Heart left ventricle (tissue), 16 donors: ENCODE measurements at regions not wholly inside any gene's neighbourhood (a gene's known extent, or its start where the extent isn't known, plus 50 kb on each side); places are given as distances from the start of the nearest gene placed in this dataset.

Source experiments
- ATAC-seq, 4 donors: fragments of 200-7000 bp; cut with Tn5 transposase; one replicate each; pipeline ENCODE4 v1.9.1; 2020 to 2022; ENCODE audit warnings: moderate library complexity in 4 of 4, mild to moderate bottlenecking in 3 of 4, moderate number of reproducible peaks in 1 of 4
- DNase-seq, 5 donors: peaks; one replicate each; pipeline ENCODE4 v3.0.0-alpha.2; 2020
- H3K27ac ChIP-seq, 12 donors: fragments of 200-600 bp; sonication (generic) in 4 of 12; one replicate each; pipeline versions ENCODE4 v1.5.0 to v1.8.0; 2016 to 2022; ENCODE audit warnings: mild to moderate bottlenecking in 2 of 12
- H3K27me3 ChIP-seq, 9 donors: fragments of 200-600 bp; sonication (generic) in 2 of 9; one replicate each; pipeline versions ENCODE4 v1.5.1 to v1.8.0; 2016 to 2022; ENCODE audit warnings: mild to moderate bottlenecking in 3 of 9
- H3K36me3 ChIP-seq, 9 donors: fragments of 200-600 bp; sonication (generic) in 2 of 9; one replicate each; pipeline versions ENCODE4 v1.5.0 to v1.8.0; 2018 to 2022; ENCODE audit warnings: mild to moderate bottlenecking in 2 of 9
- H3K4me1 ChIP-seq, 12 donors: fragments of 200-600 bp; sonication (generic) in 4 of 12; one replicate each; pipeline versions ENCODE4 v1.5.0 to v1.8.0; 2016 to 2022; ENCODE audit warnings: mild to moderate bottlenecking in 3 of 12
- H3K4me3 ChIP-seq, 12 donors: fragments of 200-600 bp; sonication (generic) in 4 of 12; one replicate each; pipeline versions ENCODE4 v1.5.0 to v1.8.0; 2017 to 2022; ENCODE audit warnings: mild to moderate bottlenecking in 9 of 12, moderate library complexity in 4 of 12
- H3K9me3 ChIP-seq, 12 donors: fragments of 200-600 bp; sonication (generic) in 4 of 12; one replicate each; pipeline versions ENCODE4 v1.5.0 to v1.8.0; 2016 to 2022; ENCODE audit warnings: mild to moderate bottlenecking in 1 of 12
- POLR2A ChIP-seq, 2 donors: fragments of 450-650 bp; IDR thresholded peaks; one replicate each; pipeline ENCODE4 v1.6.1; 2017; ENCODE audit warnings: antibody characterized with exemption in 2 of 2, mild to moderate bottlenecking in 2 of 2, moderate library complexity in 2 of 2
- WGBS, 4 donors: extraction: QIAGEN DNeasy Blood & Tissue Kit in 2 of 4; methylation state at CpG; one replicate each; pipeline versions ENCODE4 v1.1.5 to v1.1.7; 2013 to 2018; 5-methylcytosine and 5-hydroxymethylcytosine counted together
- intact Hi-C, 10 donors: fragments of 100-400 bp; cut with DNase I; formaldehyde crosslinking; loops; one replicate each; pipeline versions ENCODE4 v1.11.1 to v1.14.2; 2022
- TF ChIP-seq, protein P1 (sequence below), 12 donors: fragments of 200-600 bp; sonication (generic) in 4 of 12; IDR thresholded peaks; one replicate each; pipeline versions ENCODE4 v1.5.0 to v1.8.0; 2018 to 2022; ENCODE audit warnings: antibody characterized with exemption in 12 of 12, mild to moderate bottlenecking in 5 of 12
- donor health status: ischemic (EF 13 %, LVEDD 7.1; RV severe dilation, severe dysfunction).
- donor health status: healthy with polysubstance abuse.
- donor health status: DM: no; HTN: yes; CAD: no.
- donor health status: DM: no; HTN: no; CAD: no.
- donor health status: ischemic (EF 25% LVEDD 6.9; RV normal size, moderate dysfunction).
- donor health status: ischemic (EF 25% LVEDD 5.7; RV mildly dilated, moderate dysfunction).
- donor health status: healthy.
- donor health status: DM: yes; HTN: yes; CAD: no.
- donor health status: ischemic (EF 35%, LVEDD 5.7; RV mildly dilated, moderate dysfunction).
- donor health status: nonischemic (EF 11% LVEDD 7.7; RV severe dilation, severe dysfunction).
- donor health status: DM: yes; HTN: yes; CAD: no.
- donor health status: PGD.
- donor health status: ischemic (EF 29% LVEDD 5.4; RV normal size, mild dysfunction).
- donor health status: nonischemic (EF 23%, LVEDD 6.1; RV moderate dilation, normal function).

- H3K36me3 ChIP-seq = peaks cover 0 to 9% (median 0%) of the 10 kb centered on the region in 9 donors
- ATAC-seq = no peak
- intact Hi-C loops = no loop called here
Measured at GRCh38 chr11:122175306-122175705, 59.3 kb upstream of the BLID start.

GRCh38 chr11:122173587-122173986 lies 57.6 kb upstream of the BLID start:
- WGBS, 4 donors = 80 to 92% (median 88%) methylated on average over 4 of the region's 4 CpGs
- ATAC-seq = no peak
- intact Hi-C loops = no loop called here

More at GRCh38 chr11:122175306-122175705, 59.3 kb upstream of the BLID start:
- Histone ChIP-seq H3K27ac (no peak overlapping the region), H3K9me3 (no peaks in the 10 kb centered on the region), H3K27me3 (no peaks in the 10 kb centered on the region), H3K4me3 (no peak overlapping the region), H3K4me1 (peaks cover 0 to 8% (median 0%) of the 10 kb centered on the region in 12 donors)
- no peak for TF ChIP-seq POLR2A (IDR thresholded peaks at IDR 0.05)
- TF ChIP-seq, protein P1, sequence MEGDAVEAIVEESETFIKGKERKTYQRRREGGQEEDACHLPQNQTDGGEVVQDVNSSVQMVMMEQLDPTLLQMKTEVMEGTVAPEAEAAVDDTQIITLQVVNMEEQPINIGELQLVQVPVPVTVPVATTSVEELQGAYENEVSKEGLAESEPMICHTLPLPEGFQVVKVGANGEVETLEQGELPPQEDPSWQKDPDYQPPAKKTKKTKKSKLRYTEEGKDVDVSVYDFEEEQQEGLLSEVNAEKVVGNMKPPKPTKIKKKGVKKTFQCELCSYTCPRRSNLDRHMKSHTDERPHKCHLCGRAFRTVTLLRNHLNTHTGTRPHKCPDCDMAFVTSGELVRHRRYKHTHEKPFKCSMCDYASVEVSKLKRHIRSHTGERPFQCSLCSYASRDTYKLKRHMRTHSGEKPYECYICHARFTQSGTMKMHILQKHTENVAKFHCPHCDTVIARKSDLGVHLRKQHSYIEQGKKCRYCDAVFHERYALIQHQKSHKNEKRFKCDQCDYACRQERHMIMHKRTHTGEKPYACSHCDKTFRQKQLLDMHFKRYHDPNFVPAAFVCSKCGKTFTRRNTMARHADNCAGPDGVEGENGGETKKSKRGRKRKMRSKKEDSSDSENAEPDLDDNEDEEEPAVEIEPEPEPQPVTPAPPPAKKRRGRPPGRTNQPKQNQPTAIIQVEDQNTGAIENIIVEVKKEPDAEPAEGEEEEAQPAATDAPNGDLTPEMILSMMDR (IDR thresholded peaks at IDR 0.05) = no peak
- 80 to 86% (median 82%) methylated on average over 3 of the region's 3 CpGs for WGBS, 4 donors
- DNase-seq = no peak

DNA sequence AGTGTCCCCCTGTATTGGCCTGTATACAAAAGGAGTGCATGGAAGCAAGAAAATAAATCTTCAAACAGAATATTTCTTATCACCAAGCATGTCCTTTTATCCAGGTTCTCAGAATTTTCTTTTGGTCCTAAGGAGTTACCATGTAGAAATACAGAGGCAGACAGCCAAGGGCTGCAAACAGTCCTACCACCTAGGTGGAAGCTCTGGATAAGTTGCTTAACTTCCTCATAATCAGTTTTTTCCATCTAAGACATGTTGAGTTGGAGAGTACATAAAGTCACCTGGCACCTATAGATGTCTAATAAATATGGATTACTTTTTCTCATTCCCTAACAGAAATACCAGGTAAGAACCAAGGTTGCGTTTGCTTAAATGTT lies 57.0 kb upstream of the BLID start:
- Histone ChIP-seq H3K4me1 (no peaks in the 10 kb centered on the region), H3K27ac (no peak overlapping the region), H3K27me3 (no peaks in the 10 kb centered on the region), H3K9me3 (no peaks in the 10 kb centered on the region), H3K4me3 (no peak overlapping the region), H3K36me3 (peaks cover 0 to 9% (median 0%) of the 10 kb centered on the region in 9 donors)
- 99 to 100% (median 99%) methylated on average over 1 of the region's 1 CpG for WGBS, 4 donors
- DNase-seq = no peak
- ATAC-seq = no peak
- intact Hi-C loops = no loop called here
- TF ChIP-seq, protein P1 (IDR thresholded peaks at IDR 0.05) = no peak
- no peak for TF ChIP-seq POLR2A (IDR thresholded peaks at IDR 0.05)

More at GRCh38 chr11:122173587-122173986, 57.6 kb upstream of the BLID start:
- no peak for DNase-seq
- Histone ChIP-seq H3K4me3 (no peak overlapping the region), H3K27me3 (no peaks in the 10 kb centered on the region), H3K9me3 (no peaks in the 10 kb centered on the region), H3K36me3 (peaks cover 0 to 9% (median 0%) of the 10 kb centered on the region in 9 donors), H3K27ac (no peak overlapping the region), H3K4me1 (no peaks in the 10 kb centered on the region)
- TF ChIP-seq POLR2A (IDR thresholded peaks at IDR 0.05) = no peak
- TF ChIP-seq, protein P1 (IDR thresholded peaks at IDR 0.05) = no peak

DNA sequence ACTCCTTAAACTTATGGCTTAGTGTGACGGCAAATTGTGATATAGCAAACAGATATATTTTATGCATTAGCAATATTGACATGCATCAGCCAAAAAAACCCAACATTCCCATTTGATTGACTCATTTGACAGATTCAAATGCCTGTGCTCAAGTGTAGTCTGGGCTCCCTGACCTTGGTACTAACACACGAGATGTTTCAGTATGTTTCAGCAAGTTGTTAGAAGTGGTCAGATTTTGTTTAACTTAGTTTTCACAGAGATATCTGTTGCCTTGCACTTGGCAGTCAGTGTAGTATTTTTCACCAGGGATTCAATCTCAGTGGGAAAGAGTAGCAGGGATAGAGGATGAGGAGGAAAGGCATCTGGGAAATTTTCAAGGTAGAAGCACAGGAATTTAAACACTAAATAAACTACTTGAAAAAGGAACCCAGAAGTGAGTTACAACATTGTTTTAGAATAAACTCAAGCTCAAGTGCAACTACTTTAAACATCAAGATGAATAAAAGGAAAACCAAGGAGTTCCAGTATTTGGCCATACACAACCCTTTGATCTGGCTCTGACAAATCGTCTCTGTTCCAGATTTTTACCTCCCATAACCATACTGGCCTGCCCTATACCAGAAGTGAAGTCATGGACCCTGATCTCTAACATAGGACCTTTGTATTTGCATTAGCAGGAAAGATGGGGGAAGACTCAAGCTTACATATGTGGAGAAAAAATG lies 56.5 kb upstream of the BLID start:
- Histone ChIP-seq H3K27me3 (no peaks in the 10 kb centered on the region), H3K4me1 (no peaks in the 10 kb centered on the region), H3K27ac (no peak overlapping the region), H3K36me3 (peaks cover 0 to 9% (median 0%) of the 10 kb centered on the region in 9 donors), H3K4me3 (no peak overlapping the region), H3K9me3 (no peaks in the 10 kb centered on the region)
- intact Hi-C loops = no loop called here
- ATAC-seq (no peak), DNase-seq (no peak)
- no peak for TF ChIP-seq POLR2A (IDR thresholded peaks at IDR 0.05)
- TF ChIP-seq, protein P1 (IDR thresholded peaks at IDR 0.05) = no peak
- WGBS, 4 donors = 82 to 88% (median 87%) methylated on average over 3 of the region's 3 CpGs
